ENCODE measurements at regions not wholly inside any gene's neighbourhood (a gene's known extent, or its start where the extent isn't known, plus 50 kb on each side); places are given as distances from the start of the nearest gene placed in this dataset.

DNA sequence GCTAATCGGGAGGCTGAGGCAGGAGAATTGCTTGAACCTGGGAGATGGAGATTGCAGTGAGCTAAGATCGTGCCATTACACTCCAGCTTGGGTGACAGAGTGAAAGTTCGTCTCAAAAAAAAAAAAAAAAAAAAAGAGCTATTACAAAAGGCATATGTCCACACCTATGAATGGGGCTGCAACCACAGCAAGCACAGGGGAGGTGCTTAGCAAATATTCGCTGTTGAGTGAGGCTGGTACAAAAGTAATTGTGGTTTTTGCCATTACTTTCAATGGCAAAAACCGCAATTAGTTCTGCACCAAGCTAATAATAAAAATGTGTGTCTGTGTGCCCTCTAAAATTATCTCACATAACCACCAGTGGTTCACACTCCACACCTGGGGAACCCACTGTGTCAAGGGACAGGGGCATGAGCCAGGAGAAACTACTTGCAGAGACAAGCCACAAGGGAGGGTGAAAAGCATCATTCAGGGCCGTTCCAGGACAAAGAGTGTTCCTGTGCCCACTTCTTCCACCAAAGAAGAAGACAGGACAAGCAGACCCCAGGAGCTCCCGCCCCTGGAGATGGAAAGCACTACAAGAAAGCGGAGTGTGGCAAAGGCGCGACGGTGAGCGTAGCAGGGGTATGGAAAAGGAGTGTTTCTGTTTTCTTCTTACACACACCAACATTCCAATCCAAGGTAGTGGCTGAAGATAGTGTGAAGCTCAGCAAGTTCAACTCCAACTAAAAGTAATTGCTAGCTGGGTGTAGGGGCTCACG is 84.4 kb upstream of the CNEP1R1 start:
- H4K20me1 ChIP-seq (ENCODE audit: insufficient read depth, low read length) = no peaks in the 10 kb centered on the region
- no peak for ATAC-seq
- H3K9me3 ChIP-seq (ENCODE audit: low read length) = no peaks in the 10 kb centered on the region
- H3K79me2 ChIP-seq (ENCODE audit: insufficient read depth, low read length) = no peaks in the 10 kb centered on the region
- H3K4me1 ChIP-seq (ENCODE audit: insufficient read depth, low read length) = 0 out of 2 replicates have a peak, but pooled peaks cover 7% of the 10 kb centered on the region
- no peak overlapping the region for H3K4me2 ChIP-seq (ENCODE audit: low read depth, low read length)
- peaks cover 0 to 5% of the 10 kb centered on the region in 2 experiments; a peak in 2 of 5 replicates for H3K27me3 ChIP-seq (ENCODE audit: control insufficient read depth in 1 of 2, insufficient read depth in 2 of 2, low read length in 2 of 2)
- intact Hi-C loops (cut with micrococcal nuclease; ENCODE audit: unreplicated experiment) = no loop called here
- CTCF ChIA-PET (ENCODE audit: low intra/inter-chr PET ratio, low total read pairs) = no interaction called here
- no peak overlapping the region for H2AFZ ChIP-seq (ENCODE audit: low read length)
- no peak overlapping the region for H3K4me3 ChIP-seq (replicated peaks in 1 of 3; ENCODE audit: insufficient read depth in 1 of 3, low read depth in 2 of 3, low read length in 3 of 3)
- WGBS (ENCODE audit: low lambda C conversion rate) = 41% methylated on average over 13 of the region's 13 CpGs
- no peaks in the 10 kb centered on the region for H3K36me3 ChIP-seq (replicated peaks in 1 of 2; ENCODE audit: control insufficient read depth in 1 of 2, insufficient read depth in 2 of 2, low read length in 2 of 2)
- DNase-seq (ENCODE audit: low spot score) = no peak
- H3K27ac ChIP-seq (ENCODE audit: extremely low read length, insufficient read depth, low read length) = no peak overlapping the region
- no TSS peak for BruUV-seq (replicated peaks)
- H3K9ac ChIP-seq (ENCODE audit: insufficient read depth, low read depth, low read length) = no peak overlapping the region
- in situ Hi-C loops (cut with HindIII; ENCODE audit: extremely low pct_ligation_motif_present, low pct_unique_long_range_greater_than_20kb) = no loop called here
- TF ChIP-seq PRPF4 (IDR thresholded peaks at IDR 0.05; ENCODE audit: low read depth, low read length, poor library complexity, severe bottlenecking) (no peak), ZBTB40 (IDR thresholded peaks at IDR 0.05) (peak; percentile 60; the same call in 1 of the 2 replicates), ZBTB40 (CRISPR knock-in tag; IDR thresholded peaks at IDR 0.05) (no peak)
- POLR2A ChIA-PET = no interaction called here
- FAIRE-seq = no peak
